NT2/D1 (cell line): ENCODE measurements at regions not wholly inside any gene's neighbourhood (a gene's known extent, or its start where the extent isn't known, plus 50 kb on each side); places are given as distances from the start of the nearest gene placed in this dataset.

Experiments
- YY1 ChIP-seq: IDR thresholded peaks from 2 replicates; pipeline ENCODE4 v1.6.1; 2011; ENCODE audit not compliant: insufficient read length, insufficient read depth
- ZNF274 ChIP-seq: IDR thresholded peaks from 2 replicates; pipeline ENCODE4 v1.6.1; 2011; ENCODE audit warnings: mild to moderate bottlenecking, low read depth, low read length

- no peak for TF ChIP-seq YY1
- no peak for TF ChIP-seq ZNF274
Measured at GRCh38 chr1:195511501-195511900, 1096.7 kb downstream of the KCNT2 start.
